GM21723 (cell line): ENCODE measurements at regions not wholly inside any gene's neighbourhood (a gene's known extent, or its start where the extent isn't known, plus 50 kb on each side); places are given as distances from the start of the nearest gene placed in this dataset.
"Not testable (repeated sequence)": the region's sequence is repeated elsewhere in the genome, so short reads cannot be mapped to it uniquely, and the experiment has no call there.

Source experiments
- ATAC-seq: cut with Tn5 transposase; IDR thresholded peaks from one replicate; pipeline ENCODE4 v1.9.1; 2021; ENCODE audit warnings: mild to moderate bottlenecking, moderate library complexity; ENCODE audit not compliant: unreplicated experiment

DNA sequence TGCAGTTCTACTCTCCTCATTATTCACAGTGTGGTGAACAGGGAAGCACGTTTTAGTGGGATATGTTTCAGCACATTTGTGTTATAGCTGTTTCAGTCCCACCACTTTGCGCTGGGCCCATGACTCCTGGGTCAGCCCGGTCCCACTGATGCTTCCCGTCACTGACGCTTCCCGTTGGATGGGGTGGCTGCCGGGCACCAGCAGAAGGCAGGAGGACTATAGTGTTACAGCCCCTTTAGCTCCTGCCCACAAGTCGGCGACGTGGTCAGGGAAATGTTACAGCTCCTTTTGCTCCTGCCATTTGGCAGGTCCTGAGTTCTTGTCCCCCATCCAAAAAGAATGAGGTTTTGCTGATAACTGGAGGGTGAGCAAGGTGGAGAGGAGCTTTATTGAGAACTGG lies 732.2 kb downstream of the NR4A2 start:
- no peak for ATAC-seq

DNA sequence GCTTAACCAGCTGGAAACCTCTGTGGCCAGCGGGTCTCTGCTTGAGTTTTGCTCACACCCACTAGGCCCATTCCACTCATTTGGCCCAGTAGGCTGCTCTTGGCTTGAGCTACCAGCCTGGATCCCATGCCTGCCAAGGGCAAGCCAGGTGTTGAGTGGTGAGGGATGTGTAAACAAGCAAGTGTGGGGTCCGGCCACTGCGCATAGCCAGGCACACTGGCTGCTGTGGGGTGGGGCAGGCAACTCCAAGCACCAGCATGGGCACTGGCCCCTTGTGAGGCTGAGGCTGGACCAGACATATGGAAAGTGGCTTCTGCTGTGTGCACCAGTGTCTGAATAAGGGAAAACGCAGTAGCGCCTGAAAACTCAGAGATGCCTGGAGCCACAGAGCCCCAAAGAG lies 732.7 kb downstream of the NR4A2 start:
- no peak for ATAC-seq

DNA sequence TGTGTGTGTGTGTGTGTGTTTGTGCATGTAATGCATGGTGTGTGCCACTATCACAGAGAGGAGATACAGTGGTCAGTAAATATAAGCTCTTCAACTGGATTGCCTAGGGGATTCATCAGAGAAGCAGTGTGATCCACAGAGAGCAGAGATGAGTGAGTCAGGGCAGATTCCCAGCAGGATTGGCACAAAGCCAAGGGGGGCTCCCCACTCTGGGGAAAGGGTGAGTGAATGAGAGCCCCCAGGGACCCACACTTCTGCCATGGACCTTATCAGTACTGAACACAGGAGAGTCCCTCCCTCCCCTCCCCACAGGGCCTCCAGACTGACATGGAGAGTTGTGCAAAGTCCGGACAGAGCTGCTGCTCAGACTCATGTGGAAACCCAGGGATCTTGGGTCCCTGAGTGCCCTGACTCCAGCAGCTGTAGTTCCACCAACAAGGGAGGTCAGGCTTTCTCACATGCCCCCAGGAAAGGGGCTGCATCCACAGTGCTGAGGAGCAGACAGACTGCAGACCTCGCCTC lies 748.8 kb downstream of the NR4A2 start:
- no peak for ATAC-seq

DNA sequence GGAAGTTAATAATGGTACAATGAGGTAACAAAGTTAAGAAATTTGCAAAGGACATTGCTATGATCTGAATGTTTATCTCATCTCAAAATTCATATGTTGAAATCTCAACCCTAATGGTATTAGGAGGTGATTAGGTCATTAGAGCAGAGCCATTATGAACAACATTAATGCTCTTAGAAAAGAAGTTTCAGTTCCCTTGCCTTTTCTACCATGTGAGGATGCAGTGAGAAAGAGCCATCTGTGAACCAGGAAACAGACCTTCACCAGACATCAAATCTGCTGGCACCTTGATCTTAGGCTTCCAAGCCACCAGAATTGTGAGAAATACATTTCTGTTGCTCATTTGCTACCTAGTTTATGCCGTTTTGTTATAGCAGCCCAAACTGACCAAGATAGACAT lies 757.6 kb downstream of the NR4A2 start:
- ATAC-seq: no peak

DNA sequence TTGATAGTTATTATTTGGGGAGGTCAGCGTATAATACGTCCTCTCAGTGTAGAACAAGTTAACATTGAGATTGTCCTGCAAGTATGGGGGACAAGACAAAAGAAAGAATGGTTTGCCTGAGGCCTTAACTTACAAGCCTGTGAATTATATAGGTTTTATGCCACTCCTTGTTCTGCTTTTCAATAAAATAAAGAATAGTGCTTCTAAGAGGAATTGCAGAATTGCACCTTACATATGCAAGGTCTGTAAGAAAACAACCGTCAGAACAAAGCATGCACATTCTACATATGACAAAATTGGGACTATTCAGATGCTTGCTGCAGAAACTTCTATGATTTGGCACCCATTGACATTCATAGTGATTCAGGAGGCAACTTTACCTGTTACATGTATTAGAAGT lies 785.0 kb downstream of the NR4A2 start:
- ATAC-seq: no peak

DNA sequence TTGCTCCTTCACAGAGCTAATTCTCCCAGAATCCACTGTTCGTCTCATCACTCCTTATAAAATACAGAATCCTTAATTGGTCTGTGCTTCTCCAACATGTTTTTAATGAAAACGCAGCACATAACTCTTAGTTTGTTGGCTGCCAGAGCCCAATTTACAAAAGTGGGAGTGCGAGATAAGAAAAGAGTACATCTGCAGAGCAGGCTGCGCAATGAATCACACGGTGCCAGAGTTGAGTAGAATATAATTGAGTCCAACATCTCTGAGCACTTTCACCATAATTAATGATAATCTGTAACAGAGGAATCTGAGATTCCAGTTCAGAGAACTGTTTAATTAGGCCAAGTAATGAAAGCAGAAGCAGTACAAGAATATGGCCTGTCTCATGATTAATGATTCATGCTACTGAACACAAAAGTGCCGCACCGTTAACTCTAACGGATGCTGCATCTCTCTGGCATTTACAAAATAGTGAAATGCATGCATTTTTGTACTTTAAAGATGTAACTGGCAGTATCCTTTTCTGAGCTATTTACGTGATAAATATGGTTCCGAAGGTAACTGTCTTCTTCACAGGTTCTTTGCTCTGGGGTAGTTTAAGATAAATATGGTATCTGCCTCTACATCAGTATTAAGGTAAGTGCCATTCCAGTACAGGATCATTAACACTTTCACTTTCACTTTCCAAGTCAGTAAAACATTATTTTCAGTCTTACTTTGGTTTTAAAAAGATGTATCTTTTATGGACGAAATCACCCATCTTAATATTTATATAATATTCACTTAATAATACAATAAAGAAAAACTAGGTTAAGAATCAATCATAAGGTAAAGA lies 785.6 kb downstream of the NR4A2 start:
- no peak for ATAC-seq

DNA sequence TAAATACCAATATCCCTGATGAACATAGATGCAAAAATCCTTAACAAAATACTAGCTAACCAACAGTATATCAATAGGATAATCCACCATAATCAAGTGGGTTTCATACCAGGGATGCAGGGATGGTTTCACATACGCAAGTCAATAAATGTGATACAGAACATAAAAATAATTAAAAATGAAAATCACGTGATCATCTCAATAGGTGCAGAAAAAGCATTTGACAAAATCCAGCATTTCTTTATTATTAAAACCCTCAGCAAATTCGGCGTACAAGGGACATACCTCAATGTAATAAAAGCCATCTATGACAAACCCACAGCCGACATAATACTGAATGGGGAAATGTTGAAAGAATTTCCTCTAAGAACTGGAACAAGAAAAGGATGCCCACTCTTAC lies 793.5 kb downstream of the NR4A2 start:
- not testable (repeated sequence) for ATAC-seq

DNA sequence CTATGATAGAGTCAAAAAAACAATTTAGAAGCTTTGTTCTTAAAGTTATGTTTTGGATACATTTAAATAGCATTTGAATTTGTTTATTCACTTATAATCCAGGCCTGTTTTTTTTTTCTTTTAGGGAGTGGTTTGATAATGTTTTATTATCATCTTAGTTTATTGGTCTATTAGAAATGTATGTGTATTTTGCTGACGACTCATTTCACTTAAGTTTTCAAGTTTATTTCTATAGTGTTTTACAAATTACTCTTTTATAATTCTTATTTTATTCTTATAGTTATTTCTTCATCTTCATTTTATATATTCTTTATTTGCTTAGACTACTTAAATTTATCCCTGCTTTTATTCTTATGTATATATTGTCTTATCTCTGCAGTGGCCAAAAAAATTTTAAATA lies 804.5 kb downstream of the NR4A2 start:
- ATAC-seq: no peak

DNA sequence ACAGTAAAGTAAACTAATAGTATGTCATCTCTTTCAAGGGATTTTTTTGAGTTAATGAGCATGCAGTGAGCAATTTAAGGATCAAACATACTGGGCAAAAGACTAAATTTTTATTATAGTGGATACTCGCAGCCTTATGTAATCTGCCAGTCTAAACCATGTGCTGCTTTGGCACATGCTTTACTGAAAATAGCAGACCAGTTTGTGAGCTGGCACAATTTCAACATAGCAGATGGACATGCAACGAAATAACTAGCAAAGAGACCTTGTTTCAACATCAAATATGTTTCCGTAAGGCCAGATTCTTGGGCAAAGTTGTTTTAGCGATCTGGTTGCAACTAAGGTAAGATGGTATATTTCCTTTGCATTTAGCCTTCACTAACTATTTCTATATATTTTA lies 807.3 kb downstream of the NR4A2 start:
- no peak for ATAC-seq

DNA sequence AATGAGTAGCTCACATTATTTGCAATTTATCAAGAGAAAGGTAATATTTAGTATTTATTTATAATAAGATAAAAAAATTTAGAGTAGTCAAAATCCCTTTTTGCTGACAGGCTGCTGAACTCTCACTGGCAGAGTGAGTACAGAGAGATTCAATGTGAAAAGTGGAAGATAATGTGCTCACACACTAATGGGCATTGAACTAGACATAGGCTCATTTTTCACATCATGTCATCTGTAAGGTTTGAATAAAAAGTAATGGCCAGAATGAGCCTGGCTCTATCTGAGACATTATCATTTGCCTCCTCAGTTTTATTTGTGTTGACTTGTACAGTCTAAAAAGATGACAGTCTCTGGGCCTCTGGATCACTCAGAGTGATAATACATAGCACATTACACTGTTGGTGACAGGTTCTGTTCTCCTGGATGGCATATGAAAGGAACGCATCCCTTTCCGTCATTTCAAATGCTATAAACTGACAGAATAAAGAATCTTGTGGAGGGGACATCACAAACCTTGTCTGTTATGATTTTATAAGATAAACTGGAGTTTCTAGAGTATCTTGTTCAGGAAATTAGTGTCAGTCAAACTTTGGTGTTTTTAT lies 812.9 kb downstream of the NR4A2 start:
- ATAC-seq: no peak

DNA sequence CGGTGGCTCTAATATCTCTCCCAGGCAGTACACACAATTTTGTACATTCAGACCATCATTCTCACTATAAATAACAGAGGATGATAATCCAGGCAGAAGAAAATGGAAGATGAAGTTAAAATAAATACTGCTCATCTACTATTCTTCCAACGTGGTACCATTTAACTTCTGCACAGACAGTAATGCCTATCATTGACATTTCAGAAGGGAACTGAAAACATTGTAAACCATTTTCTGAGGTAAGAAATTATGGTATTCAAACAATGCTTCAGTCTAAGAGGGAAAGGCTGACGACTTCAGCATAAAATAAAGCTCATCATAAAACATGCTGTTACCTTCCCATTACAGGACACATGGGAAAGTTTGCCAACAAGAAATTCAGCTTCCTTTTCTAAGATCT lies 814.4 kb downstream of the NR4A2 start:
- ATAC-seq: no peak

DNA sequence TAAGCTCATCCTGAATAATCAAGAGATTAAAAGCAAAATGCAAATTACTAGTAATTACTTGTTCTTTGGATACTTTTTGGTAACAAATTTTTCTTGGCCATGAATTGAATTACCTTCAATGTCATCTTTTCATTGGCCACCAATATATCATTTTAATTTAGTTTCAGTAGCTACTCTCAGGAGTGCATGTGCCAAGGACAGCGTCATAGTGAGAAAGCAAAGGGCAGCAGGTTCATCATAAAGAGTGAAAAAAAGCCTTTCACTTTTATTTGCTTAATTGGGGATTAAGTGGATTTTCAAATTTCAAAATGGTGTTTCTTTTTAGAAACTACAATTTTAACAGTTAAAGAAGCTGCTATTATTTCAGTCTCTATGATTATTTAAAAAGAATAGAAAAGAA lies 815.2 kb downstream of the NR4A2 start:
- no peak for ATAC-seq

DNA sequence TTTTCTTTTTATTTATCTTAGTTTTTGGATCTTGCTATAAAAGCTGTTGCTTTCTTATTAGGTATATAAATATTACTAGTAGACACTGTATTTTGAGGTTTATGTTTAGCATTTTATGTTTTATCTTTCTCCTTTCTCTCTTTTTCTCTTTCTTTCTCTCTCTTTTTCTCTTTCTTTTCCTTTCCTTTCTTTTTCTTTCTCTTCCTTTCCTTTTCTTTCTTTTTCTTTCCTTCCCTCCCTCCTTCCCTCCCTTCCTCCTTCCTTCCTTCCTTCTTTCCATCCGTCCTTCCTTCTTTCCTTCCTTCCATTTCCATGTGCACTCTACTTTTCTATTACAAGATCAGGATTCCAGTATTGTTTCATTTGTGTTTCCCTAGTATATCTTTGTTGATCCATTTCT lies 814.8 kb downstream of the KCNJ3 start:
- no peak for ATAC-seq

DNA sequence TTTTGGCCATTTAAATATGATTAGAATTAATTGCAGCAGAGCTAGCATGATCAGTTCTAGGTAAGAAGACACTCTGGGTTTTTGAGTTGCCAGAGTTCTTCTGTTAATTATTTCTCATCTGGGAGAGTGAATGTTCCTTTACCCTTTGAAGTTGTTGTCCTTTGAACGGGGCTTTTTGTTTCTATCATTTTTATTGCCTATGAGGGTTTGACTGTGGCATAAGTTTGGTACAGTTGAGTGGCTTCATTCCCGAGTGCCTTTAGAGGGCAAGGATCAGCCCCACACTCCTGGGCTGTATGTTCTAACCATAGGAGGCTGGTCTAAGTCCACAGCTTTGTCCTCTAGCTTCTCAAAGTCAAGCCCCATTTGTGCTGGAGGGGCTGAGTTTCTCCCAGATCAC lies 804.3 kb downstream of the KCNJ3 start:
- no peak for ATAC-seq

DNA sequence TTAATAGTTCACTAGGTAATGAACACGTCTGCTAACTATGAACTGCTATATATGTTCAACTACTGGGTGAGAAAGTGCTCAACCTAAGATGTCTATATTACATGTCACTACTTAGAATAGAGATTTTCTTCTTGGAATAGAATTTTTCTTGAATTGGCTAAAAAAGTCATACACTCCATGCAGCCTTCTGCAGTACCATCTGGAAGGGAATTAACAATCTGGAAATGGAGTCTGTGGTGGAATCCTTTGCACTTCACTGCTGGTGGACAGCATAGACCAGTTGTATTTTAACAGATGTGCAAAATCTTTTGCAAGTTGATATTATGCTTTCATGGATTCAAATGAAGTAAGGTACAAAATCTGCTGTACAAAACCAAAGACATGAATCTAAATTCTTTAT lies 799.6 kb downstream of the KCNJ3 start:
- no peak for ATAC-seq

DNA sequence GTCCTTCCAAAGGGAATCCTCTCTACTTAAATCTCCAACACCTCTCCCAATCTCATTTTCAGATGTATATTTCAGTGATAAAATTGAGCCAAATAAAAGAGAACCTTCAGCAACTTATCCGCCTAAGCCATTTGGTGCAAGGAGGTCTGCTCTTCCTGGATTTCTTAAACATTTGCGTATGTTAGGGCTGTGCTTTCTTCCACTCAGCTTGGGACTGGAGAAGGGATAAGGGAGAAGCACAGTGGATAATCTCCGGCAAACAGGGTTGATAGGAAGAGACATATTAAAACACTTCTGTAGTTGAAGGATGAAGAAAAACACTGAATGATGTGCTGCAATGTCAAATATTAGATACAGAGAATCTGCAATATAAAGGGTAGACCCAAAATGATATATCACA lies 796.2 kb downstream of the KCNJ3 start:
- no peak for ATAC-seq

DNA sequence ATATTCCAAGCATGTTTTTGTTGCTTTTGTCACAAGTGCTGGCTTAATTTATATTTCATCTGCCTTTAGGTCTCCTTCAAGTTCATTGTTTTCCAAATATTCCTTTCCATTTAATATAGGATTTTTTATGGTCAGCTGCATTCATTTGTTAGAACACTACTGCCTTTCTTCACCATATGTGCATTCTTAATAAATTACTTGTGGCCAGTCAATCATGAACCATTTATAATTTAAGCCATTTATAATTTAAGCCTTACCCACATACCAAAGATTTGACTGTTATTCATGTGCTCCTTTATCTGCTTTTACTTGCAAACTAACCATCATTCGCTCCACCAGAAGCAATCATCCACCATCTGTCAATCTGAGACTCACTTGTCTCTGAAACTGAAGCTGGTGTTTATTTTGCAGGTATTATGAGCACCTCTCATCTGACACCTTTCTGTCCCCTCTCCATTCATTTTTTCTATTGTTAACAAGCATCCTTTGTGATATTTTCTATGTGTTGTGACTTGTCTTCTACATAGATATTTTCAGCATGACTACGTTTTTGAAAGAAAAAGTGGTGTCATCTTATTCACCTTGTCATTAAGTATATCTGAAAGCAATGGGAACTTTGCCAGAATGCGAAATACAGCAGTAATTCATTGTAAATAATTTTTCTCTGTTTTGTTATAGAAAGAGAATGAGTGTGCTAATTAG lies 786.8 kb downstream of the KCNJ3 start:
- no peak for ATAC-seq

DNA sequence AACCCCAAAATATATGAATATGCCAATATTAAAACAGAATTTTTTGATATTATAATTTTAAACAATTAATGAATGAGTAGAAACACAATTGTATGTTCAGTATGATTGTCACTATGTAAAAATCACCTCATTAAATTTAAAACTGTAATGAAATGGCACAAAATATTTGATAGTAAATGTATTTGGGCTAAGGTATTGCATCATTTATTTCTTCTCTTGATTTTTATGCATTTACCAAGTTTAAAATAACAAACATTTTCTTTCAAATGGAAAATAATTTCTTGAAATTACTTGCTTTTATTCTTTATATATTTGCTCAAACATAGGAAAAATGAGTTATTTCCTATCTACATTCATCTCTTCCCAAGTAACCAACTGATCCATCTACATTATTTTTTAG lies 782.6 kb downstream of the KCNJ3 start:
- no peak for ATAC-seq

DNA sequence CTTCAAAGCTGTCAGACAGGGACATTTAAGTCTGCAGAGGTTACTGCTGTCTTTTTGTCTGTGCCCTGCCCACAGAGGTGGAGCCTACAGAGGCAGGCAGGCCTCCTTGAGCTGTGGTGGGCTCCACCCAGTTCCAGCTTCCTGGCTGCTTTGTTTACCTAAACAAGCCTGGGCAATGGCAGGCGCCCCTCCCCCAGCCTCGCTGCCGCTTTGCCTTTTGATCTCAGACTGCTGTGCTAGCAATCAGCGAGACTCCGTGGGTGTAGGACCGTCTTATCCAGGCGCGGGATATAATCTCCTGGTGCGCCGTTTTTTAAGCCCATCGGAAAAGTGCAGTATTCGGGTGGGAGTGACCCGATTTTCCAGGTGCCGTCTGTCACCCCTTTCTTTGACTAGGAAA lies 773.5 kb downstream of the KCNJ3 start:
- not testable (repeated sequence) for ATAC-seq

DNA sequence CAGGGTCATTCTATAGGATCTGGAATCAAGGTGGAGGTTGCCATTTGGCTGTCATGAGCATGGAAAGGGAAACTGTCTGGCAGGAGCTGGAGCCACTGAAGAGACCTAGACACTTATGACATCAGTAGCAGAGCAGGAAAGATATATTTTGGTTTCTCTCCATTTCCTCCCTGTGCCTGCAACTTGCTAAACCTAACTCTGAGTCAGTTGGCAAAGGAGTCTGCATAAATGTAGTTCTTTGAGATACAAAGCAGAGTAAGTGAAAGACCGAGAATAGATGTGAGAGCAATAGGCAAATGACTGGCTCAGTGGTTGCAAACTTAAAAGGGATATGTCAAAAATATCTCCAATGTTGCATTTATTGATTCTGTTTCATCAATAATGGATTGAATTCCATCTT lies 757.7 kb downstream of the KCNJ3 start:
- no peak for ATAC-seq

DNA sequence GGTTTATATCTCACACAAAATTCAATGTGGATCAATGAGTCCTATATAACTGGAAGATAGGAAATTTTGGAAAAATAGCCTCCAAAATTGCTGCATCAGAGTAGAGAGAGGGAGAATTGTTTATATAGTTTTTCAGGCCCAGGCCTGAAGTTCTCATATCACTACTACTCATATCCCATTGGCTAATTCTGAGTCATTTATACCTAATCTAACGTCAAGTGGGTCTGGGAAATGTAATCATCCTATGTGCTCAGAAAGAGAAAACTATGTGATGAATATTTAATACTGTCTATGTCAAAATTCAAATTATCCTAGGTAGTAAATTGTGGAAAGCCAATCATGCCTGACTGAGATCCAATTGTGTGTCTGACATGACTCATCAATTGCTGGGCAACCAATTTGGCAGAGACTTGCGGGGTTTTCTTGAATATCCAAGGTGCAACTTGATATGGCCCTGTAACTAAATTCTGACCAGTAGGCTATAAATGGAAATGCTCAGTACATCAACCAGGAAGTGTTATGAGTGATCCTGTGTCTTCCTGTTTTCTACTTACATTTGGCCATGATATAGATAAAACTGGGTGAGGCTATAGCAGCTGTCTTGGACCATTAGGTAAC lies 744.4 kb downstream of the KCNJ3 start:
- ATAC-seq: no peak

DNA sequence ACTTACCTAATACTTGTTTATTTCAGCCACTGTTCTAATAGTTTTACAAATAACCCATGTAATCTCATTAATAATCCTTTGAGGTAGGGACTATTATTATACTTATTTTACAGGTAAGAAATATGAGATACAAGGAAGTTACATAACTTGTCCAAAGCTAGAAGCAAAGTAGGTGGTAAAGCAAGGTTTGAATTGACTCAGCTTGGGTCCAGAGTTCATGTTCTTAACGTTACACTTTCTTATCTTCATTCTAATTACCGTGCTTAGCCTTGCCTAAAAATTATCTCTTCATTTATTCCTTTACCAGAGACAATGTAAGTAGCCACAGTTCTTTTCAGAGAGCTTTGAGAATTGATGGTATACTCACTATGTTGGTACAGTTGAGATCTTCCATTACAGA lies 743.6 kb downstream of the KCNJ3 start:
- ATAC-seq: no peak
